HG02642 (cell line): ENCODE measurements at regions not wholly inside any gene's neighbourhood (a gene's known extent, or its start where the extent isn't known, plus 50 kb on each side); places are given as distances from the start of the nearest gene placed in this dataset.
"Not testable (repeated sequence)": the region's sequence is repeated elsewhere in the genome, so short reads cannot be mapped to it uniquely, and the experiment has no call there.

Experiments
- ATAC-seq: cut with Tn5 transposase; IDR thresholded peaks from one replicate; pipeline ENCODE4 v1.9.1; 2021; ENCODE audit warnings: mild to moderate bottlenecking; ENCODE audit not compliant: unreplicated experiment, poor library complexity

GRCh38 chr7:12826079-12826478 lies 138.6 kb downstream of the ARL4A start:
- no peak for ATAC-seq

DNA sequence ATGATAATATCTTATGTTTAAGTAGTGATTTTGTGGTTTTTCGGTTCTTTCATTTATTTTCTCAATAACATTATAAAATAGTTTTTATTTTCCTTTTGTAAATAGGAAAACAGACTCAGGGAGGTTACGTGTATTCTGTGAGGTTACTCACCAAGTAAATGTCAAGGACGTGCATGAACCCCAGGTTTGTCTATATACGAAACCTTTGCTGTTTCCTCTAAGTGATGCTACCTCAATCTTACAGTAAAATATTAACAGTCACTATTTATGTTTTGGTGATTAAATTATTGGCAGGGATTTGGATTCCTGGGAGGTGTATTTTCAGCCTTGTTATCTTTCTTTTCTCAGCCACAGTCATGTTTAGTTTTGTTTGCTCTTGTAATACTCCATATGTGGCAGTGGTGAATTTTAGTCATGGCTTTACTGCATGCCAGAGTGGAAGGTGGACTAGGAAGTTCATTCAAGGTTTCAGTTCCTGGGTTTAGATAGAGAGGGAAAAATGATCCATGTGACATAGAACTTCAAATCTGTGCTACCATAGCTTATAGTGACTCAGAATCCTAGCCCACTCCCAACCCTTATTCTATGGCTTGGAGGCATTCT lies 139.9 kb downstream of the ARL4A start:
- ATAC-seq: no peak

DNA sequence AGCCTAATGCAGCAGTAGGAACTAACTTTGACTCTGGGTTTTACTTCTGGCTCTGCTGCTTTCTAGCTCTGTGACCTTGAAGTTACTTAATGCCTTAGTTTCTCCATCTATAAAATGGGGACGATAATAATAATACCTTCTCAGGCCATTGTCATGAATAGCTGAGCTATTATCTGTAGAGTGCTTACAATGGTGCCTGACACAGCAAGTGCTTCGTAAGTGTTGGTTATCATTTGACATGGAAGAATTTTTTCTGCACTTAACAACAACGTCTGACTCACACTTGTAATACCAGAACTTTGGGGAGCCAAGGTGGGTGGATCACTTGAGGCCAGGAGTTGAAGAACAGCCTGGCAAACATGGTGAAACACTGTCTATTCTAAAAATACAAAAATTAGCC lies 140.5 kb downstream of the ARL4A start:
- no peak for ATAC-seq

DNA sequence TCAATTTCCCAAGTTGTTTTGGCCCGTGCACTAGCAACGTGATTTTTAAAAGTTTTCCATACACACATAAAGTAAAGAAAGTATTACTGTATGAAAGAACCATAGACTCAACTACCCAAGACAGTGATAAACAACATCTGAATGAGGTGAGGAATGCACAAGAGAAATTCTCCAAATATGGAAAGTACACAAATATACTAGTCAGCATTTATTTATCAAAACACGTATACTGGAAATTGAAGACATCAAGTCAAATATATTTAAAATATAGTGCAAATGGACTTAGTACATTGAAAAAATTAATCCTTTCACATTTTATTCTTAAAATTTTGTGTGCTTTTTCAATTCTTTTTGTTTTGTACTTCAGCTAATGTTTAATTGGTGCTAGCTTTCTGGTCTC lies 143.6 kb downstream of the ARL4A start:
- ATAC-seq: no peak

- ATAC-seq: no peak
Observed at GRCh38 chr7:12833829-12834228, 146.4 kb downstream of the ARL4A start.

GRCh38 chr7:12834782-12835181 lies 147.3 kb downstream of the ARL4A start:
- no peak for ATAC-seq

- no peak for ATAC-seq
Observed at GRCh38 chr7:12839508-12840153, 152.2 kb downstream of the ARL4A start.

DNA sequence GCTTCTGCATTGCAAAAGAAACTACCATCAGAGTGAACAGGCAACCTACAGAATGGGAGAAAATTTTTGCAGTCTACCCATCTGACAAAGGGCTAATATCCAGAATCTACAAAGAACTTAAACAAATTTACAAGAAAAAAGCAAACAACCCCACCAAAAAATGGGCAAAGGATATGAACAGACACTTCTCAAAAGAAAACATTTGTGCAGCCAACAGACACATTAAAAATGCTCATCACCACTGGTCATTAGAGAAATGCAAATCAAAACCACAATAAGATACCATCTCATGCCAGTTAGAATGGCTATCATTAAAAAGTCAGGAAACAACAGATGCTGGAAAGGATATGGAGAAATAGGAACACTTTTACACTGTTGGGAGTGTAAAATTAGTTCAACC lies 157.3 kb downstream of the ARL4A start:
- ATAC-seq: not testable (repeated sequence)

DNA sequence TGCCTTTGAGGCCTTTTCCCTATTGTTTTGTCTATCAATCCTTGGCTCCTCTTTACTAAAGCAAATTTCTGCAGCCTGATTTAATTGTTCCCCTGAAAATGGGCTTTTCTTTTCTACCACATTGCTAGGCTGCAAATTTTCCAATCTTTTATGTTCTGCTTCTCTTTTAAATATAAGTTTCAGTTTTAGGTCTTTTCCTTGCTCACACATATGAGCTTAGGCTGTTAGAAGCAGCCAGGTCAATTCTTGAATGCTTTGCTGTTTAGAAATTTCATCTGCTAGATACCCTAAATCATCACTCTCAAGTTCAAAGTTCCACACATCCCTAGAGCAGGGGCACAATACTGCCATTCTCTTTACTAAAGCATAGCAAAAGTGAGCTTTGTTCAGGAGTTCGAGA lies 159.6 kb downstream of the ARL4A start:
- no peak for ATAC-seq

GRCh38 chr7:12851142-12851541 lies 163.7 kb downstream of the ARL4A start:
- ATAC-seq: no peak

DNA sequence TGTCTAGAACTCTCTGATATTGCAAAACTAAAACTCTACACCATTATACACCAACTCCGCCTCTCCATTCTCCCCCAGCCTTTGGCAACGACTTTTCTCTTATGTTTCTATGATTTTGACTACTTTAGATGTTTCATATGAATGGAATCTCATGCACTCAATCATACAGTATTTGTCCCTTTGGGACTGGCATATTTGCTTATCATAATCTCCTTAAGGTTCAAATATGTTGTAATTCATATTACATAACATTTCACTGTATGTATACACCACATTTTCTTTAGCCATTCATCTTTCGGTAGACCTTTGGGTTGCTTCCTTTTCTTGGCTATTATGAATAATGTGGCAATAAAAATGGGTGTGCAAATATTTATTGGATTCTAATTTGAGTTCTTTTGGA lies 164.4 kb downstream of the ARL4A start:
- no peak for ATAC-seq

DNA sequence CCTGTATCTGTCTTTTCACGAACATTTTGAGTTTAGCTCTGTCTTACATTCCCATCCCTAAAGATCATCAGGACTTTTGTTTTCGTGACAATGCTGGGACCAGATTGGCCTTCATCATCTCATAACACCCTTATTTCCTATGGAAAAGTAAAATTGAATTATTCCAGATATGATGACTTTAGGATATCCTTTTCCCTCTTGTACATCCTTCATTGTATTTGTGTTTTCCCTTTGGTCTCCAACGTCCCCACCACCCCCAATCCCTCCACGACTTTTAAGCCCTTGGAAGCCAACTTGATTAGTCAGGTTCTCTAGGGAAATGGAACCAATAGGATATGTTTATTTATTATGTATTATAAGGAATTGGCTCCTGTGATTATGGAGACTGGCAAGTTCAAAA lies 167.6 kb downstream of the ARL4A start:
- no peak for ATAC-seq

DNA sequence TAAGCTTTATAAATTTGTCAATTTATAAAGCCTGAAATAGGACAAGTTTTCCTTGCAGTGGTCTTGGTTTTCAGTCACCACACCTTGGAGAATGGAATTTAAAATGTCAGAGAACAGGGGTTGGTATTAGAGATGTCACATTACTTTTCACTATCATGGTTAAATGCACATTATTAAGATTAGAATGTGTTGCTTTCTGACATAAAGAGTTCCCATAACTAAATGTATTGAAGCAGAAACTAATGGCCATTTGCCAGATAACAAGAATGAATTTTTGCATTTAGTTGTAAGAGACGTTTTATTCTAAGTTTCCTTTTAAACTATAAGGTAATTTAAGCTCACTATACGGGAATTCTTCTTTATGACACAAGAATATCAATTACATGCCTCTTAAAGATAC lies 172.3 kb downstream of the ARL4A start:
- ATAC-seq: no peak

DNA sequence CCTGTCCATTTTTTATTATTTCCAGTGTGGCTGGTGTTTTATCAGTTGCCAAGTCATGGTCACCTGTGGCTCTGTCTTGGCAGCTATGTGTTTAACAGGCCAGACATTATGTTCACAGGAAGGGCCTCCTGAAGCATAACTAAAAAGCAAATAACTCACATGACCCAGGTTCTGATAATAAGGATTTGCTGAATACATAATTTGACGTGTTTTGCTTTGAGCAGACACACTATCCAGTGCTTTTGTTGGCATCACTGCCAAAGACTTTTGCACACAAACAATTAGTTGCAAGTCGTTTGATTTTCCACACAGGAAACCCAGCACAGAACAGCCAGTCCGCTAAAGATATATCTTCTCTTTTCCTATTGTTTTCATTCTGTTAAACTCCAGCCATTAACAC lies 173.6 kb downstream of the ARL4A start:
- ATAC-seq: no peak

DNA sequence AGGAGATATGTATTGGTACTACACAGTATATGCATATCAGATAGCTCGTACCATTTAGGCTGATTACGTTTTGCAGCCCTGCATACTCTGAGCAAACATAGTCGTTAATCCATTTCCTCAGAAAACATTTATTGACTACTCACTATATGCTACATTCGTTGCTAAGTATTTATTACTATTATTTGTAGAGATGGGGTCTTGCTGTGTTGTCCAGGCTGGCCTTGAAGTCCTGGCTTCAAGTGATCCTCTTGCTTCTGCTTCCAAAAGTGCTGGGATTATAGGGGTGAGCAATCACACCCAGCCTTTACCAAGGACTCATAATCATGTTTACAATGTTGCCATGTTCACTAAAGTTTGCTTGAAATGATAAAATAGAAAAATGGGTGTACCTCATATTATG lies 174.7 kb downstream of the ARL4A start:
- ATAC-seq: no peak

- ATAC-seq: no peak
Observed at GRCh38 chr7:12864470-12865046, 177.1 kb downstream of the ARL4A start.

GRCh38 chr7:12865593-12865992 lies 178.2 kb downstream of the ARL4A start:
- no peak for ATAC-seq

DNA sequence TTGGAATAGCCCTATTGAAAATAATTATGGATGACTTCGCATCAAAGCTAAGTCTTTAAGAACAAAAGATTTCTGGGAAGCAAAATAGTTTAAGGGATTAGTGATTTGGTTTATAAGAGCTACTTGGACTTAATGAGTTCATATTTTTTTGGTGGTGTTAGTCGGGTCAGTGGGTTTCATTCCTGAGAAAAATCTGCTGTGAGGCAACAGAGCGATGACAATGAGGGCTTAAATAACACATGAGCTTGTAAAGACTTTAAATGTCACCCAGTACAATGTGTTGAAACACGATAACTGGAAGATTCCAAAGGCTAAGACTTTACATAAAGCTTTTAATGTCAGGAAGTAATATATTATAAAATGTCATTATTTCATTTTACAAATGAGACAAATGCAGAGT lies 178.8 kb downstream of the ARL4A start:
- no peak for ATAC-seq

DNA sequence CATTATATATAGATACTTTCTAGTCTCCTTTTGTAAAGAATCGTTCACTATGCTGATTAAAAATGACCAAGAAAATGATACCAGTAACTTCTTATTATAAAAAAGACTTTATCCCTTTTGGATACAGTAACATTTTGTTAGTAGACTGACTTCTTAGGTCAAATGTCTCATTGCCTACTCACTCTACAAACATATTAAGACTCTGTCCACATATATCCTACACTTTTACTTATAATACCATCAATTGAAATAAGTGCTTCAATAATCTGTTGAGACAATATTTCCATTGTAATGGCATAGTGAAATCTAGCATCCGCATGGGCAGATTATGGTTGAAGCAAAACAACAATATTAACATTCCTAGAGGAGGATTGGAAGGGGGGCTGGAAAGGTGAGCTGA lies 180.6 kb downstream of the ARL4A start:
- ATAC-seq: no peak

- ATAC-seq: no peak
Observed at GRCh38 chr7:12870219-12870618, 182.8 kb downstream of the ARL4A start.

GRCh38 chr7:12872487-12872886 lies 185.1 kb downstream of the ARL4A start:
- no peak for ATAC-seq

DNA sequence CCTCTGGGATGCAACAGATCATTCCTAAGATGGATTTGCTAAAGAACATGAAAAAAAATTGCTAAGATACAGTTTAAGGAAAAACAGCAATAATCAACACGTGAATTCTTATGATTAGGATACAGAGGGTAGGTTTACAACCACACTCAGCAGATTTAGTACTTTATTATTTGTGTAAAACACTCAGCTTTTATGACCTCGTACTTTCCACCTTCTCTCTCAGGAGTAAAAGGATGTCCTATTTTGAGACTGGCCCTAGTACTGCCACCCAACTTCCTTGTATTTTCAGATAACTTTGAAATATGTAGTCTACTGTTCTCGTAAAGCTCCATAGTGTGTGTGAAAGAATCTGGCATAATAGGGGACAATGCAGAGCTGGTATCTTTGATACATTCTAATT lies 186.1 kb downstream of the ARL4A start:
- no peak for ATAC-seq
